ENCODE measurements at regions not wholly inside any gene's neighbourhood (a gene's known extent, or its start where the extent isn't known, plus 50 kb on each side); places are given as distances from the start of the nearest gene placed in this dataset.

GRCh38 chr3:72519946-72520604, 328.2 kb downstream of the SHQ1 start:
- TF ChIP-seq CTCF (IDR thresholded peaks at IDR 0.05; ENCODE audit: low read depth, low read length) (no peak), MYC (IDR thresholded peaks at IDR 0.05; ENCODE audit: low read depth, low read length) (no peak)
